Thyroid gland (tissue), 4 donors: ENCODE measurements at regions not wholly inside any gene's neighbourhood (a gene's known extent, or its start where the extent isn't known, plus 50 kb on each side); places are given as distances from the start of the nearest gene placed in this dataset.

ENCODE experiments used
- DNase-seq, 2 donors: peaks; one replicate each; pipeline ENCODE4 v3.0.0-alpha.2; 2019
- H3K27ac ChIP-seq, 3 donors: fragments of 200-600 bp; sonication (generic); 1 replicate in 2 of 3; 2 replicates in 1 of 3; pipeline ENCODE4 v1.5.1; 2016 to 2019; ENCODE audit warnings: mild to moderate bottlenecking in 1 of 3, moderate library complexity in 1 of 3
- H3K27me3 ChIP-seq: fragments of 200-600 bp; sonication (generic); one replicate; pipeline ENCODE4 v1.5.1; 2019
- H3K36me3 ChIP-seq, 2 donors: fragments of 200-600 bp; sonication (generic); one replicate each; pipeline ENCODE4 v1.5.1; 2016 to 2019
- H3K4me1 ChIP-seq, 2 donors: fragments of 200-600 bp; sonication (generic); one replicate each; pipeline ENCODE4 v1.5.1; 2017 to 2019
- H3K4me3 ChIP-seq, 3 donors: fragments of 200-600 bp; sonication (generic); replicated peaks in 1 of 3; 1 replicate in 2 of 3; 2 replicates in 1 of 3; pipeline ENCODE4 v1.5.1; 2016; ENCODE audit warnings: mild to moderate bottlenecking in 1 of 3
- H3K9me3 ChIP-seq: fragments of 200-600 bp; sonication (generic); one replicate; pipeline ENCODE4 v1.5.1; 2017
- CTCF ChIP-seq, 6 experiments: fragments of 200-600 bp in 3 of 6; fragments of 450-650 bp in 3 of 6; sonication (generic) in 3 of 6; IDR thresholded peaks; one replicate each; pipeline ENCODE4 v1.5.1; 2016 to 2019; ENCODE audit warnings: antibody characterized with exemption in 6 of 6, mild to moderate bottlenecking in 2 of 6, inconsistent platforms in 1 of 6, moderate library complexity in 1 of 6
- POLR2A ChIP-seq, 2 donors: fragments of 450-650 bp; IDR thresholded peaks; one replicate each; pipeline ENCODE4 v1.6.1; 2017; ENCODE audit warnings: antibody characterized with exemption in 2 of 2, mild to moderate bottlenecking in 2 of 2, moderate library complexity in 1 of 2
- WGBS, 2 donors: methylation state at CpG; one replicate each; pipeline ENCODE4 v1.1.5; 2017; 5-methylcytosine and 5-hydroxymethylcytosine counted together
- intact Hi-C: fragments of 100-400 bp; cut with DNase I; formaldehyde crosslinking; loops from one replicate; pipeline ENCODE4 v1.15.1; 2023

- 62% methylated on average over 4 of the region's 4 CpGs for WGBS, 2 donors
- no peaks in the 10 kb centered on the region for H3K9me3 ChIP-seq
Observed at GRCh38 chr14:48125654-48126053, 450.2 kb upstream of the MDGA2 start.

GRCh38 chr14:48113713-48114112, 438.3 kb upstream of the MDGA2 start:
- DNase-seq: no peak
- Histone ChIP-seq H3K27ac (no peak overlapping the region), H3K4me3 (no peak overlapping the region), H3K36me3 (no peaks in the 10 kb centered on the region), H3K9me3 (no peaks in the 10 kb centered on the region), H3K4me1 (no peaks in the 10 kb centered on the region), H3K27me3 (no peaks in the 10 kb centered on the region)
- TF ChIP-seq POLR2A (IDR thresholded peaks at IDR 0.05) (no peak), CTCF (IDR thresholded peaks at IDR 0.05) (no peak)
- 87 to 91% methylated on average over 6 of the region's 6 CpGs for WGBS, 2 donors
- intact Hi-C loops: no loop called here

More at GRCh38 chr14:48125654-48126053, 450.2 kb upstream of the MDGA2 start:
- intact Hi-C loops: no loop called here
- Histone ChIP-seq H3K4me3 (no peak overlapping the region), H3K36me3 (no peaks in the 10 kb centered on the region), H3K4me1 (no peaks in the 10 kb centered on the region), H3K27me3 (no peaks in the 10 kb centered on the region), H3K27ac (no peak overlapping the region)
- TF ChIP-seq POLR2A (IDR thresholded peaks at IDR 0.05) (no peak), CTCF (IDR thresholded peaks at IDR 0.05) (no peak)
- DNase-seq: no peak

DNA sequence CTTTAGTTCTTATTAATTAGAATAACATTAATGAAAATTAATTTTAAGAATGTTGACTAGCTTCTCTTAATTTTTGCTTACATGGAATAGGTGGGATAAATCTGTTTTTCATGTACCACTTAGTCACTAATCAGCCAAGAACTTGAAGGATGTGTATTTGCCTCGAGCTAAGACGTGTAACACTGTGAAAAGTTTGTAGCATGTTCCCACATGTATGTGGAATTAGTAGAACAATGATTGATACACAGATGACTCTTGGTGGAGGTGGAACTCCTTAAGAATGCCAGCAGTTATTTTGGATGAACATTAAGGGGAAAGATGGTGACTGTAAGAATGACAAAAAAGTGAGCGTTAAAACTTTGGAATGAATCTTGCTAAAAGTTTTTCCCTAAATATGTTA, 435.7 kb upstream of the MDGA2 start:
- Histone ChIP-seq H3K4me1 (no peaks in the 10 kb centered on the region), H3K4me3 (no peak overlapping the region), H3K27me3 (no peaks in the 10 kb centered on the region), H3K9me3 (no peaks in the 10 kb centered on the region), H3K36me3 (no peaks in the 10 kb centered on the region), H3K27ac (no peak overlapping the region)
- 78% methylated on average over 3 of the region's 3 CpGs for whole genome bisulfite sequencing, 2 donors
- DNase-seq: no peak
- TF ChIP-seq CTCF (IDR thresholded peaks at IDR 0.05) (no peak), POLR2A (IDR thresholded peaks at IDR 0.05) (no peak)
- intact Hi-C loops: no loop called here

DNA sequence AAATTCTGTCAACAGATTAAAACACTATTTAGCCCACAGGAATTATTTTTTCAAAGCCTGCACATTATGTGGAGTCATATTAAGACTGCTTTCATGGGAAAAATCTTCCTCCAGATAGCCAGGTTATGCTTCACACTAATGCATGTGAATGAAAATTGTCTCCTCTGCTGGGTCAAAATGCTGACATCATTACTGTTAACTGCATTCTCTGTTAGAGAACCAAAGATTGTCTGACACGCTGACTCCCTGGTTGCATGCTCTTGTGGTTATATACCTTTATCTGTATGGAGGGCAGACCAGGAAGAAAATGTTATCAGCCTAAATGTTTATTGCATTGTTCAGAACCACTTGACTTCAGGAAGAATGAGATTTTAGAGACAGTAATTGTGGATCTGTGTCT, 432.2 kb upstream of the MDGA2 start:
- H3K27ac ChIP-seq: no peak overlapping the region
- H3K4me3 ChIP-seq: no peak overlapping the region
- no peaks in the 10 kb centered on the region for H3K9me3 ChIP-seq
- no peaks in the 10 kb centered on the region for H3K36me3 ChIP-seq
- H3K27me3 ChIP-seq: no peaks in the 10 kb centered on the region
- H3K4me1 ChIP-seq: no peaks in the 10 kb centered on the region
- intact Hi-C loops: no loop called here
- 83 to 91% methylated on average over 1 of the region's 1 CpG for WGBS, 2 donors
- no peak for DNase-seq
- TF ChIP-seq CTCF (IDR thresholded peaks at IDR 0.05) (no peak), POLR2A (IDR thresholded peaks at IDR 0.05) (no peak)

DNA sequence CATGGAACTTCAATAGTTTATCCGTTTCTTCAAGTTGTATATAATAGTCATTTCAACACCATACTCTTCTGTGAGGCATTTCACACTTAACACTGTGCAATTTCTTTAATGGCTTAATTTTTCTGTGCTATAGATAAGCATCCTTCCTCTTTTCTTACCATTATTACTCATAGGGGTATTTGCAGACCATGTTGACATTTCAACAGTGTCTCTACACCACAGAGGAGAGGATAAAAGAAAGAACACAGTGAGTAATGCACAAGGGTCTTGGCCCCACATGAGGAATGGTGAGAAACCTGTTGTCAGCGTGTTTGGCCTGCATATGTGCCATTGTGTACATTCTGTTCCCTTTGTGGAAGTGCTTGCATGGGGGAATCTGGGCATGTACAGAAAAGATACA, 421.5 kb upstream of the MDGA2 start:
- DNase-seq: no peak
- no peaks in the 10 kb centered on the region for H3K9me3 ChIP-seq
- 83 to 88% methylated on average over 2 of the region's 2 CpGs for WGBS, 2 donors
- TF ChIP-seq CTCF (IDR thresholded peaks at IDR 0.05) (no peak), POLR2A (IDR thresholded peaks at IDR 0.05) (no peak)
- H3K36me3 ChIP-seq: no peaks in the 10 kb centered on the region
- no peak overlapping the region for H3K27ac ChIP-seq
- intact Hi-C loops: no loop called here
- no peak overlapping the region for H3K4me3 ChIP-seq
- no peaks in the 10 kb centered on the region for H3K4me1 ChIP-seq
- H3K27me3 ChIP-seq: no peaks in the 10 kb centered on the region
